AG09319 (cell line): ENCODE measurements at regions not wholly inside any gene's neighbourhood (a gene's known extent, or its start where the extent isn't known, plus 50 kb on each side); places are given as distances from the start of the nearest gene placed in this dataset.
A peak's percentile ranks its signal among the peaks of the same experiment; 100 is the strongest.

Experiments used
- DNase-seq: peaks from one replicate; pipeline ENCODE4 v3.0.0-alpha.2; 2010; ENCODE audit warnings: low read depth; ENCODE audit errors: extremely low read depth
- CTCF ChIP-seq: IDR thresholded peaks from 2 replicates; pipeline ENCODE4 v1.5.1; 2011; ENCODE audit warnings: low read depth, mild to moderate bottlenecking, inconsistent platforms, low read length, moderate library complexity

- TF ChIP-seq CTCF: no peak
- no peak for DNase-seq
Observed at GRCh38 chr3:117706756-117707155, 997.2 kb downstream of the TUSC7 start.

- no peak for TF ChIP-seq CTCF
- no peak for DNase-seq
Observed at GRCh38 chr3:117708601-117709000, 999.0 kb downstream of the TUSC7 start.

- no peak for DNase-seq
- TF ChIP-seq CTCF: no peak
Observed at GRCh38 chr3:117709108-117709507, 999.5 kb downstream of the TUSC7 start.

- no peak for TF ChIP-seq CTCF
- no peak for DNase-seq
Observed at GRCh38 chr3:117710501-117710900, 1000.9 kb downstream of the TUSC7 start.

- TF ChIP-seq CTCF: peak; percentile 73
- DNase-seq: no peak
Observed at GRCh38 chr3:117719316-117719926, 1009.8 kb downstream of the TUSC7 start.

GRCh38 chr3:117721866-117722265 is 1012.3 kb downstream of the TUSC7 start:
- DNase-seq: no peak
- TF ChIP-seq CTCF: no peak

GRCh38 chr3:117722856-117723255 is 1013.3 kb downstream of the TUSC7 start:
- DNase-seq: no peak
- no peak for TF ChIP-seq CTCF
